ENCODE measurements at regions not wholly inside any gene's neighbourhood (a gene's known extent, or its start where the extent isn't known, plus 50 kb on each side); places are given as distances from the start of the nearest gene placed in this dataset.

DNA sequence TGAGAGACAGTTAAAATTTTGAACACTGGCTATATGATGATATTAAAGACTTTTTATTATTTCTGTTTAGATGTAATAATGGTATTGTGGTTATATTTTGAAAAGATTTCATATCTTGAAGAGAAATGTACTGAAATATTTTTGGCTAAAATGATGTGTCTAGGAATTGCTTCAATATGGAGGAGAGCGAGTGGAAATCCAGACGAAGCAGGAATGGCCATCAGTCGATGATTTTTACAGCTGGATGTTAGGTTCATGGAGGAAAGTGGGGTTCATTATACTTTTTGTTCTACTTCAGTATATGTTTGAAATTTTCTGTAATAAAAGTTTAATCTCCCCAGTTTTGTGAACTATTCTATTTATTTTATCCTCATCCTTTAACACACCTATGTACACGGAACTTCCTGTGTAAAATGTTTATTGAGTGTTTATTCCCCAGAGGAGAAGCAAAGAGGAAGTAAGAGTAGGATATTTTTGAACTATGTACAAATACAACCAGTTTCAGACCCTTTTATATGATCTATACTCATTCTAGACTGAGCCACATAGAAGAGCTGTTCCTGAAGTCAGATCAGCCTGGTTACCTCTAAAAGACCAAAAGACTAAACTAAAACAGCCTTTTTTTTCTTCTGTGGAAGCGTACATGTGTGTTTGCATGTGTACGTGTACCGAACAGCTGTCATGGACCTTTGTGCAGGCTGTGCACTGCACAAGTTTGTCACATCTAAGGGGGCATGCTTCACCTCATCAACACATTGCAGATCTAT is 211.0 kb upstream of the NUDT4 start:
- intact Hi-C loops (cut with DNase I; ENCODE audit: low total_unique reads): no loop called here
- Histone ChIP-seq H3K27ac (peak overlapping the region in 5 of 8 donors; percentile 51 to 72 (median 68)), H3K9me3 (no peaks in the 10 kb centered on the region), H3K36me3 (no peaks in the 10 kb centered on the region), H3K4me1 (peaks cover 0 to 57% (median 24%) of the 10 kb centered on the region in 6 donors), H3K27me3 (replicated peaks in 1 of 7) (no peaks in the 10 kb centered on the region), H3K4me3 (peak overlapping the region in 2 of 8 donors; percentile 39 to 62)
- WGBS, 5 donors: 77 to 80% (median 78%) methylated on average over 7 of the region's 7 CpGs
- no peak for DNase-seq
- TF ChIP-seq, protein P1, sequence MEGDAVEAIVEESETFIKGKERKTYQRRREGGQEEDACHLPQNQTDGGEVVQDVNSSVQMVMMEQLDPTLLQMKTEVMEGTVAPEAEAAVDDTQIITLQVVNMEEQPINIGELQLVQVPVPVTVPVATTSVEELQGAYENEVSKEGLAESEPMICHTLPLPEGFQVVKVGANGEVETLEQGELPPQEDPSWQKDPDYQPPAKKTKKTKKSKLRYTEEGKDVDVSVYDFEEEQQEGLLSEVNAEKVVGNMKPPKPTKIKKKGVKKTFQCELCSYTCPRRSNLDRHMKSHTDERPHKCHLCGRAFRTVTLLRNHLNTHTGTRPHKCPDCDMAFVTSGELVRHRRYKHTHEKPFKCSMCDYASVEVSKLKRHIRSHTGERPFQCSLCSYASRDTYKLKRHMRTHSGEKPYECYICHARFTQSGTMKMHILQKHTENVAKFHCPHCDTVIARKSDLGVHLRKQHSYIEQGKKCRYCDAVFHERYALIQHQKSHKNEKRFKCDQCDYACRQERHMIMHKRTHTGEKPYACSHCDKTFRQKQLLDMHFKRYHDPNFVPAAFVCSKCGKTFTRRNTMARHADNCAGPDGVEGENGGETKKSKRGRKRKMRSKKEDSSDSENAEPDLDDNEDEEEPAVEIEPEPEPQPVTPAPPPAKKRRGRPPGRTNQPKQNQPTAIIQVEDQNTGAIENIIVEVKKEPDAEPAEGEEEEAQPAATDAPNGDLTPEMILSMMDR (IDR thresholded peaks at IDR 0.05 in 8 of 11, conservative IDR thresholded peaks at IDR 0.05 in 3 of 11): no peak
- TF ChIP-seq POLR2A (IDR thresholded peaks at IDR 0.05) (peak in 1 of 3 donors; percentile 19), POLR2AphosphoS5 (IDR thresholded peaks at IDR 0.05) (no peak)

DNA sequence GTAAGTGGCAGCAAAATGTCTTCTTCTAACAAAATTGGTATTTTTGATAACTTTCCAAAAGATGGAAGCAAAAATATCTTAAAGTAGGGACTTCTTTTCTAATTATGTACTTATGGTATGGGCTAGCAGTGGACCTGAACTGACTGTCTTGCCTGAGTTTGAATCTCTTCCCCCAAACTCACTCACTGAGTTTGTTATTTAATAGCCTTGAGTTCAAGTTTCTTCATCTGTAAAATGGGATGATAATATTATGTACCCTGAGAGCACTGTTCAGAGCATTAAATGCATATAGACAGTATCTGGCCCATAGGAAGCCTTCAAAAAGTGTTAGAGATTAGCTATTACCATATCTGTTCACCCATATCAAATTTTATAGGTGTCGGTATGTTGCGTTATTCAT is 210.4 kb upstream of the NUDT4 start:
- H3K4me3 ChIP-seq: peak overlapping the region in 2 of 8 donors; percentile 39 to 62
- TF ChIP-seq POLR2A (IDR thresholded peaks at IDR 0.05) (no peak), POLR2AphosphoS5 (IDR thresholded peaks at IDR 0.05) (no peak)
- TF ChIP-seq, protein P1 (IDR thresholded peaks at IDR 0.05 in 8 of 11, conservative IDR thresholded peaks at IDR 0.05 in 3 of 11): no peak
- H3K27me3 ChIP-seq (replicated peaks in 1 of 7): no peaks in the 10 kb centered on the region
- 65 to 78% (median 70%) methylated on average over 2 of the region's 2 CpGs for WGBS, 5 donors
- H3K27ac ChIP-seq: peak overlapping the region in 5 of 8 donors; percentile 51 to 72 (median 68)
- intact Hi-C loops (cut with DNase I; ENCODE audit: low total_unique reads): no loop called here
- peaks cover 0 to 57% (median 24%) of the 10 kb centered on the region in 6 donors for H3K4me1 ChIP-seq
- H3K36me3 ChIP-seq: no peaks in the 10 kb centered on the region
- H3K9me3 ChIP-seq: no peaks in the 10 kb centered on the region
- DNase-seq: no peak

DNA sequence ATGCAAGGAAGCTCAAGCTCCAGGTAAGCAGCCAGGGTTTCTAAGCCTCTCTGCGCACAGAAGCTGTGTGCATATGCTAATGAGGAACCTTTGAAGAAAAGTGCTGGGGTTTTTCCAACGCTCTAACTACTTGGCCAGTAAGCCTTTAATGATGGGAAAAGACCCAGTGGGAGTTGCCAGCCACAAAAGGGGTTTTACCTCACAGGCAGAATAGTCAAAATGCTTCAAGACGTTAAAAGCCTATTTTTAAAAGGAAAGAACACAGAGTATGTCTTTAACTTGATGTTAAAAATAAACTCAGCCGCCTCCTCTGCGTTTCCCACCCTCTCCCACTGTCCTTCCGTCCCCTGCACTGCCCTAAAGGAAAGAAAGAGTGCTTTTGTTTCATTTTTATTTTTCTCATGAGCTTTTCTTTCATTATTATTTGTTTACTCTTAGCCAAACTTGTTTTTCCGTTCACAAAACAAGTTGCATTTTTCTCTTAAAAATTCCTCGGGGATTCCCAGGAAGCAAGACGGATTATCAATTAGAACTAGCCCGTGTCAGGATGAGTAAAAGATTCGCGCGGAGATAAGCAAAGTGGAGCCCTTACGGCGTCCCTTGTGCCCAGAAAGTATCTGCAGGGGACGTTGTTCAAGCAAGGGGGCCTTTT is 209.8 kb upstream of the NUDT4 start:
- H3K36me3 ChIP-seq: no peaks in the 10 kb centered on the region
- peak overlapping the region in 6 of 8 donors; percentile 13 to 72 (median 62) for H3K27ac ChIP-seq
- WGBS, 5 donors: 20 to 46% (median 36%) methylated on average over 16 of the region's 16 CpGs
- H3K4me1 ChIP-seq: peaks cover 0 to 57% (median 24%) of the 10 kb centered on the region in 6 donors
- intact Hi-C loops (cut with DNase I; ENCODE audit: low total_unique reads): no loop called here
- no peaks in the 10 kb centered on the region for H3K9me3 ChIP-seq
- DNase-seq: no peak
- H3K27me3 ChIP-seq (replicated peaks in 1 of 7): no peaks in the 10 kb centered on the region
- TF ChIP-seq POLR2AphosphoS5 (IDR thresholded peaks at IDR 0.05) (no peak), POLR2A (IDR thresholded peaks at IDR 0.05) (no peak)
- TF ChIP-seq, protein P1 (IDR thresholded peaks at IDR 0.05 in 8 of 11, conservative IDR thresholded peaks at IDR 0.05 in 3 of 11): no peak
- H3K4me3 ChIP-seq: peak overlapping the region; percentile 27 to 62 (median 34)

DNA sequence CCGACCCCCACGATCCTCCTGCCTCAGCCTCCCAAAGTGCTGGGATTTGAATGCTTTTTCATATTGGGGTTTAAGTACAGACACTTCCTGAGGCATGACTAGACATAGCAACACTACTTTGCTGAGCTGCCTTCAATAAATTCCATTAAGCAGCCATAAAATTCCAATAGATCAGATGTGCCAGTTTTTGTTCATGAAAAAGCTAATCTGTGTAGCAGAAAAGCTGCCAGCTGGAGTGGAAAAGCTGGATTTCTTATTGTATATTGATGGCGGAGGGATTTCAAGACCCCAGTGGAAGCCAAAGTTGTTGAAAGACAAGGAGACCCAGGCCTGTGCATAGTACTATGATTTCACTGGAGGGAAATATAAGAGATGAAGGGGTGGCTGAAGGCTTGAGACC is 209.0 kb upstream of the NUDT4 start:
- H3K27ac ChIP-seq: peak overlapping the region in 3 of 8 donors; percentile 68 to 72 (median 68)
- peaks cover 0 to 49% (median 23%) of the 10 kb centered on the region in 6 donors for H3K4me1 ChIP-seq
- intact Hi-C loops (cut with DNase I; ENCODE audit: low total_unique reads): no loop called here
- TF ChIP-seq, protein P1 (IDR thresholded peaks at IDR 0.05 in 8 of 11, conservative IDR thresholded peaks at IDR 0.05 in 3 of 11): no peak
- TF ChIP-seq POLR2A (IDR thresholded peaks at IDR 0.05) (no peak), POLR2AphosphoS5 (IDR thresholded peaks at IDR 0.05) (no peak)
- no peaks in the 10 kb centered on the region for H3K9me3 ChIP-seq
- peak overlapping the region in 3 of 8 donors; percentile 36 to 62 (median 39) for H3K4me3 ChIP-seq
- no peak for DNase-seq
- no peaks in the 10 kb centered on the region for H3K27me3 ChIP-seq (replicated peaks in 1 of 7)
- no peaks in the 10 kb centered on the region for H3K36me3 ChIP-seq
- 89 to 98% (median 96%) methylated on average over 3 of the region's 3 CpGs for WGBS, 5 donors

Data from spleen (tissue), 11 donors.